ENCODE measurements at regions not wholly inside any gene's neighbourhood (a gene's known extent, or its start where the extent isn't known, plus 50 kb on each side); places are given as distances from the start of the nearest gene placed in this dataset.
"Not testable (repeated sequence)": the region's sequence is repeated elsewhere in the genome, so short reads cannot be mapped to it uniquely, and the experiment has no call there.

GRCh38 chr1:60877376-60877775 lies 205.0 kb upstream of the NFIA start:
- in situ Hi-C loops (cut with HindIII; ENCODE audit: low sequenced_read_pairs) = no loop called here
- no peak for DNase-seq (ENCODE audit: low read depth)
- TF ChIP-seq CTCF (IDR thresholded peaks at IDR 0.05; ENCODE audit: low read depth, low read length, missing control alignments) = no peak

GRCh38 chr1:60876952-60877351 lies 205.4 kb upstream of the NFIA start:
- no peak for DNase-seq (ENCODE audit: low read depth)
- TF ChIP-seq CTCF (IDR thresholded peaks at IDR 0.05; ENCODE audit: low read depth, low read length, missing control alignments) = no peak
- in situ Hi-C loops (cut with HindIII; ENCODE audit: low sequenced_read_pairs) = no loop called here
- H3K4me3 ChIP-seq (ENCODE audit: low read depth, low read length) = no peak overlapping the region

More at GRCh38 chr1:60877376-60877775, 205.0 kb upstream of the NFIA start:
- no peak overlapping the region for H3K4me3 ChIP-seq (ENCODE audit: low read depth, low read length)

- H3K4me3 ChIP-seq (ENCODE audit: low read depth, low read length) = no peak overlapping the region
- DNase-seq (ENCODE audit: low read depth) = no peak
- in situ Hi-C loops (cut with HindIII; ENCODE audit: low sequenced_read_pairs) = no loop called here
- no peak for TF ChIP-seq CTCF (IDR thresholded peaks at IDR 0.05; ENCODE audit: low read depth, low read length, missing control alignments)
Observed at GRCh38 chr1:60875138-60875537, 207.2 kb upstream of the NFIA start.

GRCh38 chr1:60874718-60875117 lies 207.6 kb upstream of the NFIA start:
- no peak overlapping the region for H3K4me3 ChIP-seq (ENCODE audit: low read depth, low read length)
- no peak for TF ChIP-seq CTCF (IDR thresholded peaks at IDR 0.05; ENCODE audit: low read depth, low read length, missing control alignments)
- peak; percentile 5 for DNase-seq (ENCODE audit: low read depth)
- in situ Hi-C loops (cut with HindIII; ENCODE audit: low sequenced_read_pairs) = loop anchor here (25.0 kb wide), 1 partner anchor 887 kb away; no protein-coding TSS in a partner anchor

- in situ Hi-C loops (cut with HindIII; ENCODE audit: low sequenced_read_pairs) = loop anchor here (25.0 kb wide), 1 partner anchor 886 kb away; no protein-coding TSS in a partner anchor
- not testable (repeated sequence) for H3K4me3 ChIP-seq (ENCODE audit: low read depth, low read length); DNase-seq (ENCODE audit: low read depth)
Observed at GRCh38 chr1:60873396-60873795, 209.0 kb upstream of the NFIA start.

- in situ Hi-C loops (cut with HindIII; ENCODE audit: low sequenced_read_pairs) = loop anchor here (25.0 kb wide), 1 partner anchor 885 kb away; no protein-coding TSS in a partner anchor
Observed at GRCh38 chr1:60872426-60873054, 209.8 kb upstream of the NFIA start.

More at GRCh38 chr1:60872426-60873054, 209.8 kb upstream of the NFIA start:
- no peak overlapping the region for H3K4me3 ChIP-seq (ENCODE audit: low read depth, low read length)
- no peak for DNase-seq (ENCODE audit: low read depth)
- TF ChIP-seq CTCF (IDR thresholded peaks at IDR 0.05; ENCODE audit: low read depth, low read length, missing control alignments) = no peak
